WI38 (cell line): ENCODE measurements at regions not wholly inside any gene's neighbourhood (a gene's known extent, or its start where the extent isn't known, plus 50 kb on each side); places are given as distances from the start of the nearest gene placed in this dataset.

Experiments used
- H3K4me3 ChIP-seq: 2 replicates; pipeline ENCODE4 v1.5.1; 2011; ENCODE audit warnings: low read depth, mild to moderate bottlenecking, control low read depth, low read length
- CTCF ChIP-seq: IDR thresholded peaks from 2 replicates; pipeline ENCODE4 v1.5.1; 2012; ENCODE audit warnings: low read depth, mild to moderate bottlenecking, control low read depth, low read length

DNA sequence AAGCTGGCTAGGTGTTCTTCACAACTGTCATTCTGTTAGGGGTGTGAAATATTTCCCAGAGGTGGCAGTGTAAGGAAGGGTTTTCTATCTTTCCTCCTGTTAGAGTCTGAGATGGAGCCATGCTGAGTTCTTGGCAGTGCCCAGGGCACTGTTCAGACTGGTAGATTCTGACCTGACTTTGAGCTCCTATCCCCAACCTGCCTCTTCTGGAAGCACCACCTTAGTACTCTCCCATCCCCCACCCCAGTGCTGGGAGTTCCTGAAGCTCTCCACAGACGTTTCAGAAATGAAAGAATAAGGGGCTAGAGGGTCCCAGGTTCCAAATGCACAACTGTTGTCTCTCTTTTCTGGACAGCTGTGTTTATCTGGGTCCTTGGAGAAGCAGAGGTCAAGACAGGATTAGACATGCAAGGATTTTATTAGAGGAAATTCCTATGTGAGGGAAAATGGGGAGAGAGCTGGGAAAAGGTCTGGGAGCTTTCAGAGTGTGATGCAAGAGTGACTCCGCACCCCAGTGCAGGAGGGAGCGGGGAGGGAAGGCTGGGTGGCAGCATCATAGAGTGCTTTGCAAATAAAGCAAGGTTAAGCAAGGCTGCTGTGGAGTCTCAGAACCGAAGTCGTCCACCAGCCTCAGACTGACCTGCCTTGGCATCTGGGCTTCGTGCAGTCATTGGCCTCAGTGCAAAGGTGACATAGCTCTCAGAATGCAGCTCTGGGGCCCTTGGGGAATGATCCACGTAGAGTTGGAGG lies 75.5 kb downstream of the SLC4A3 start:
- H3K4me3 ChIP-seq = no peak overlapping the region
- no peak for TF ChIP-seq CTCF

GRCh38 chr2:219704878-219705277 lies 77.4 kb downstream of the SLC4A3 start:
- H3K4me3 ChIP-seq = no peak overlapping the region
- TF ChIP-seq CTCF = no peak

- no peak for TF ChIP-seq CTCF
- no peak overlapping the region for H3K4me3 ChIP-seq
These were observed 79.4 kb downstream of the SLC4A3 start for GRCh38 chr2:219706823-219707281.

- TF ChIP-seq CTCF = no peak
- no peak overlapping the region for H3K4me3 ChIP-seq
These were observed 80.3 kb downstream of the SLC4A3 start for GRCh38 chr2:219707496-219708285.

DNA sequence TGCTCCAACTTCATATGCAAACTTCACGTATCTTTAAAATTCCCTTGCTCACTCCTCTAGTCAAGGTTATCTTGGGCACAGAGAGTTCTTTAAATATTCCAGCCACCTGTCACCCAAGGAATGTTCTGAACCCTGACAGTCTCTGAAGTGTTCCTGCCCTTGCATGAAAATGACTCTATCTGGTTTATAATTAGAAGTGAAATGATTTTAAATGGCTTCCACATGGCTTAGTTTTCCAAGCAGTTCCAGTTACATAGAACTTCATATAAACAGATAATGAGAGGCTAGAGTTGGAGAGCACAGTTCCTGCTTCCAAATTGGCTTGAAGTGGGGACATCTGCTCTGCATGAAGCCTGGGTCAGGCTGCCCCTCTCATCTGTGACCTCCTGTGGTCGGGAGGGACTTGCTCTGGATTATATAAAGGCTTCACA lies 81.9 kb downstream of the SLC4A3 start:
- no peak overlapping the region for H3K4me3 ChIP-seq
- TF ChIP-seq CTCF = no peak

GRCh38 chr2:219713110-219713509 lies 85.7 kb downstream of the SLC4A3 start:
- TF ChIP-seq CTCF = no peak

DNA sequence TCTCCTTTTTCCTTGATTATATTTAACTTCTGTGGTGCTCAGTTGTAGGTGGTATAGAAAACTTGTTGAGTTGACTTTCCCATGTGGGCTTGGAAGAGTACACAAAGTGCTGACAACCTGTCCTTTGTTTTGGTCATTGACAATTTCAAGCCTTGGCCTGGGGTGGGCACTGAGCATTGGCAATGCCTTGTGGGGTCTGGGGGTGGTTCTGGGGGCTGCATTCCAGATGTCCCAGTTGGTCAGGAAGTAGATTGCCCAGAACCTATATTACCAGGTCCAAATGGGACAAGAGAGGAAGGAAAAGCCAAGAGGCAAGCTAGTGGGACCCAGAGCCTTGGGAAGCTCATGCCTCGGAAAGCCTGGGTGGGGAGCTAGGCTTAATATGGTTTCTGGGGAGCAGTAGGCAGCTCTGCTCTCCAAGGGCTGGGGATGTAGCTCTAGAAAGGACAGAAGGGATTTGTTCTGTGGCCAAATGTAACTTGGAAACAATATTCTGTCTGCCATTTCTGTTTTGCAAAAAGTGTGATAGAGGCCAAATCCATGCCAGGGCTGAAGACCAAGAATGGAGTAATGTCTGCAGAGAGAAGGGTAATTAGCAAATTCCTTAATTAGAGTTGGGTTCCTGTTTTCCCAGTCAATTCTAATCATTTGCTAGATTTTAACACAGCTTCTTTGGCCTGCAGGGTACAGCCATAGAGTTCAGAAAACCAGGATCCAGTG lies 87.4 kb downstream of the SLC4A3 start:
- no peak overlapping the region for H3K4me3 ChIP-seq
- no peak for TF ChIP-seq CTCF

More at GRCh38 chr2:219713110-219713509, 85.7 kb downstream of the SLC4A3 start:
- H3K4me3 ChIP-seq = no peak overlapping the region
